Activated naive CD4-positive, alpha-beta T cell (primary cell): ENCODE measurements at regions not wholly inside any gene's neighbourhood (a gene's known extent, or its start where the extent isn't known, plus 50 kb on each side); places are given as distances from the start of the nearest gene placed in this dataset.
"Not testable (repeated sequence)": the region's sequence is repeated elsewhere in the genome, so short reads cannot be mapped to it uniquely, and the experiment has no call there.

ENCODE experiments used
- DNase-seq, 4 experiments: peaks; one replicate each; lab custom pipeline; 2025; lab: John Stamatoyannopoulos, UW

DNA sequence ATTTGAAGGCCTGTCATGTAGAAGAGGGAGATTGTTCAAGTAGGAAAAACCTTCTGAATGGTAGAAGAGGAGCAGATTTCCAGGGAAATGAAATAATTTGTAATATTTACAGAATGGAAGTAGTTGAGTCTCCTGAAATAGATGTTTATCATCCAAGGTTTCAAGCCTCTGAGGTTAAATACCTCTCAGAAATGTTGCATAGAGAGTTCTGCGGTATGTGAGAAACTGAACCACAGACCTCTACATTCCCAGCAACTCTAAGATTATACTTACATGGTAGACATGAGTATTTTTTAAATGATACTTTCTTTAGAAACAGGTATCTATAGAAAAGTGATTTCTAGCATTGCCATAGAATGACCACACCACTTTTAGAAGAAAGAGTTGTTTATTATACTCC is 379.8 kb upstream of the FANCL start:
- no peak for DNase-seq

DNA sequence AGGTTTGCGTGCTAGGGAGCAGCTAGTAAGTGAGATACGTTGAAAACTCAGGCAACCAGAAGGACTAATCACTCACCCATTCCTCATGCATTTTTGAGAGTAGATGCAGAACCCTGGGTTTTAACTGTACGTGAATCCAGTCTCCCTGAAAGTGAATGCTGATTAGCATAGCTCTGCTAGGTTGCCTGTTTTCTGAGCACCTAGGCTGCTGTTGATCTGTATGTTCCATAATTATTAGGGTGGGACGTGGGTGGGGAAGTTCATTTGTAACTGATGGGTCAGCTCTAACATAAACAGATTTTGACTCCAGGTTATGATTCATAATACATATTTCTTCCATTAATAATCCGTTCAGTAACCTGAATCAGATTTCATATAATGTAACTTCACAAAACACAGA is 379.0 kb upstream of the FANCL start:
- no peak for DNase-seq

DNA sequence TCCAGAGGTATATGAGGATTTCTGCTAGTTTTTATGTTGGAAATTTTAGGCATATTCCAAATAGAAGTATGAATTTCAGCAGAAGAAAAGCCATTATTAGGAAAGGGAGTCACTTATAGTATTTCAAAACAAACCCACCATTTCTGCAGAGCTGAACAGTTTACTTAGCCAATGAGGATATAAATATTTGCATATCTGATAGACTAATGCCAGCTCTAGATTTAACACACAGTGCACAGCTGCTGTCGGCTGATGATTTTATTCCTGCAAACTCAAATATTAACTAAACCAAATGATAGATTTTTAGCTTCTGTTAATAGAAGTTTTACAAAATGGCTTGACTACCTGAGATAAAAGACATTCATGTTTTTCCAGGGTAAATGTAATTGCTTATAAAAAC is 375.8 kb upstream of the FANCL start:
- no peak for DNase-seq

DNA sequence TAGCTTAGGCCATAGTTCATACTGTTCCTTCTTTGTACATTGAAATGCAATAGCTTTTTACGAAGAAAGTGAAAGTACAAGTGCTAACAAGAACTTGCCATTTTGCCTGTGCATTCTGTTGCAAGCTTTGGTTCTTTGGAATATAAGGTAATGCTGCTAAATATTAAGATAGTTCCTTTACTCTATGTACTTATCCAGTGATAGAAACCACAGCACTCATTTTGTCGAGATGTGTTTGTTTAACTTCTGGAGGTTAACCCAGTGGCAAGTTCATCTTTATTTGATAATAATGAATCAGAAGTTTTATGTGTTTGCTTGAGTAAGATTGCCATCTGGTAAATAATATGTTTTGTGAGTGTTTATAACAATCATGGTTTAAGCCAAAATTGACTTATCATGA is 373.1 kb upstream of the FANCL start:
- no peak for DNase-seq

DNA sequence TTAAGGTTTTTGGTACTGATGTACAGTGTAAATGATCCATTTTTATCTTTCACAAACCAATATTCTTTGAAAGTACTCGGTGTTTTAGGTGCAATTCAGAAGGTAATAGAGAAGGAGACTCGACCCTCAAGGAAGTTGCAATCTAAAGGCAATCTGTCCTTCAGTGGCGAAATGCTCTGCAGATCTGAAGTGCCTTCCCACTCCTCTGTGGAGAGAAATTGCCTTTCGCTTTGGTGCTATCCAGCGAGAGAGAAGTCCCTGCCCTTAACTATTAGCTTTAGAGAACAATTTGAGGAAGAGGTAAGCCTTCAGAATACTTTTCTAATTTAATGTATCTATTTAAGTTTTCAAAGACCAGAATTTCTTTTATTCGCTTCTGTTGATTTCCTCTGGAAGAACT is 371.8 kb upstream of the FANCL start:
- DNase-seq, result no peak

DNA sequence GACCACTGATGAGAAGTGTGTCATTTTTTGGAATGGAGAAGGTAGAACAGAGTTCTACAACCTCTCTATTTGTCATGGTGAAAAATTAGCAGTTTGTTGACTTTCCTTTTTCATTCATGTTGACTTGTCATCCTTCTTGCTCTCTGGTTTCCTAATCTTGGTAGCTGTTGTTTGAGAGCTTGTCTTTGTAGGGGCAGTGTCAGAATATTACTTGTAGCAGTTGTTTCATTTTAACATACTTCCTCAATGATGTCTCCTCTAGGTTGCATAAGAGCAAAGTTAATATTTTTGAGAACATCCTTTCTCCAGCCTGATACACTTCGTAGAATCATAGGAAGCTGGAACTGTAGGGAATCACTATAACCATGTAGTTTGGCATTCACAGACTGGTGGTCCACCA is 368.2 kb upstream of the FANCL start:
- no peak for DNase-seq

DNA sequence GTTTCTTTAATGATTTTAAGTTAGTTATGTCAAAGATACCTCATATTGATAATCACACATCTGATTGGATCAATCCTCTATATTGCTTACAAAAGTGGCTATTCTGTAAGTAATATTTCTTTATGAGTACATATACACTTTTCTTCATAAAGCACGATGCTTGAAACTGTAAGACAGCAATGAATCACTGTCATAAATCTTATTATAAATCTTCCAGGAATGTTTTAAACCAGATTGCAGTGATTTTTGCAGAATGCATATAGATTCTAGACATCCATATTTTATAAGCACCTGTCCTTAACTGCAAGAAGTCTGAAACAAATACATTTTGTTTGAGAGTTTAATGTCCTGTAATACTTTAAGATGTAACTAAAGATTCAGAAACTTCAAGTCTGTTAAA is 367.0 kb upstream of the FANCL start:
- no peak for DNase-seq

DNA sequence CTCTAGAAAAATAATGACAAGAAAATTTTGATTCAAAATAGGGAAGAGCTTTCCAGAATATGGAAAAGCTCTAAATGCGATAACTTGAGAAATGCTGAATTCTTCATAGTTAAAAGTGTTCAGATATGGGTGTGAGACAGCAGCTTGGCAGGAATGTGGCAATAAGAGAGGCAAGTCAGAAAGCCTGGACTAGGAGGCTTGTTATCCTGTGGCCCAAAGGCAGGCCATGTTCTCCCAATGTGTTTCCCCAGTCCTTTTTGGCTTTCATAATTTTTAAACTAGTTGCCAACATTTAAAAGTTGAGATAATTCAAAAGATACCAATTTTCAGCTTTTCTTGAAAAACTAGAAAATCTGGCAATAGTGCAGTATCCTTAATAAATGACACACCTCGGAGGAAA is 366.3 kb upstream of the FANCL start:
- DNase-seq, result no peak

DNA sequence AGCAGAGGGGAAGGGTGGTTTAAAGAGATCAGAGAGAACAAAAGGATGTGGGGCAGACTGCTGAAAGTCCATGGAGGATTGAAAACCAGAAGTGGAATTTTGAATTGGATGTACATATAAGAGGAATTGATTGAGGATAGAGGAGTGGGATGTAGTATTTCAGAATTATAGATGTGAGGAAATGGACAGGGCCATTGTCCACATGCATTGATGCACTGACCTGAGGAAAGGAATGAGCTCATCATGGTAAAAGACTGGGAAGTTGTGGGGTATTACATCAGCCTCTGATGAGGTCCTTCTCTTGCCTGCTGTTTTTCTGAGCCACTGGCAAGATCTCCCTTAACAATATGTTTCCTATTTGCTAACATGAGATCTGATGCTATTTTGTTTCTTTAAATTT is 365.7 kb upstream of the FANCL start:
- DNase-seq, result no peak

DNA sequence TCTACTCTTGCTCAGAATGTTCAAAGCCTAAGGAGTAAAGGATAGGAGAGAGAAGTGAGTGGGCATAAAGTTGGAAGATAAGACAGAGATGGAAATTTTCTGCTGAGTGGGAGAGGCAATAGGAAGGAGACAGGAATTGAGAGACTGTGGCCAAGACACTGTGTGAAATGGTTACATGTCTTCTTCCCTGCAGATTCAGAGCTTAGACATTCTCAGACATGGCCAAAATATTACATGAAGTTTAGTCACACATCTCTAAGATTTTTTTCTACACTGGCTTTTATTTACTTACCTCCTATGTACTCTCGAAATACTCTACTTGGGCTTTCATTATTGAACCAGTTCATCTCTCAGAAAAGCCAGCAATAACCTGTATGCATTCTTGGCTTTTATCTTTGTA is 363.0 kb upstream of the FANCL start:
- DNase-seq, result no peak

DNA sequence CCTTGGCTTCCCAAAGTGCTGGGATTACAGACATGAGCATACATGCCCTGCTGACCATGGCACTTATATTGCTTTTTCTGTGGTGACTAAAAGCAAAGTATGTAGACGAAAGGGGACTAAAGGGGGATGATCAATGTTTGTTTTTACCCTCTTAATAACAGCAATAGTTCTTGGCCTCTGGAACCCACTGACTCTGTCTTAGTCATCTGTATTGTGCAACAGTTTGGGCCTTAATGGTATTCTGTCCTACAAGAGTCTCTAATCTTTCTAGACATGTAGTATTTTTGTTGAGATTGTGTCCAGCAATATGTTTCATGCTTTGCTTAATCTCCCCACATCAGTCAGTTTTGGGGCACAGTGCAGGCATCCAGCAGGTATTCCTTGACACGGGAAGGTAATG is 359.9 kb upstream of the FANCL start:
- no peak for DNase-seq

DNA sequence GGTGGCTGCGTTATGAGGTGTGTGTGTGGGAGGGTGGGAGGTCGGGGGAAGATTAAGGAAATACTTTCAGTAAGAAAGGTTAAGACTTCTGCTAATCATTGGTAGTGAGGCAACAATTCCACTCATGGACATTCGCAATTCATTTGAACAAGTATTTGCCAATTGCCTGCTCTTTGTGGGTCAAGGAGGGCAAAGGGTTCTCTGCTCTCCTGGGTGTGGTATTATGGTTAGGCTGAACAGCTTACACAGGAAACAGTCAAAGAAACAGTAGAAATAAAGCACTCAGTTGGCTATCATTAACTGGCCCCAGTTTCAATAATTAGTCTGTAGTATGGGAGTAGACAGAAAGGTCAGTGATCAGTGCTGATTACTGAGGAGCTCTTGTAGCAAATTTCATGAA is 357.0 kb upstream of the FANCL start:
- DNase-seq, result no peak

DNA sequence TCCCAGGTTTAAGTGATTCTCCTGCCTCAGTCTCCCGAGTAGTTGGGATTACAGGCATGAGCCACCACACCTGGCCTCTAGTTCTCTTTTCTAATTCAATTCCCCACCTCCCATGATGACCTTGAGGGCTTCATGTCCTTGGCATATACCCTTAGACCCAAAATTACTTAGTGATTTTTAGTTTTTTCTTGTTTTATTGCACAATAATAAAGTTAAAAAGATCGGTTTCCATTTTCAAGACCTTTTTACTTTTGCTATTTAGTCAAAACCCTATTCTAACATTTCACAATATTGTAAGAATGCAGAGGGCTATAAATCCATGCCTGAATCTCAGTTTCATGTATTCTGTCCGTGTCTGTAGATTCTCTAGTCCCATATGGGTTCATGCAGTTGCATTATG is 354.6 kb upstream of the FANCL start:
- DNase-seq, result no peak

DNA sequence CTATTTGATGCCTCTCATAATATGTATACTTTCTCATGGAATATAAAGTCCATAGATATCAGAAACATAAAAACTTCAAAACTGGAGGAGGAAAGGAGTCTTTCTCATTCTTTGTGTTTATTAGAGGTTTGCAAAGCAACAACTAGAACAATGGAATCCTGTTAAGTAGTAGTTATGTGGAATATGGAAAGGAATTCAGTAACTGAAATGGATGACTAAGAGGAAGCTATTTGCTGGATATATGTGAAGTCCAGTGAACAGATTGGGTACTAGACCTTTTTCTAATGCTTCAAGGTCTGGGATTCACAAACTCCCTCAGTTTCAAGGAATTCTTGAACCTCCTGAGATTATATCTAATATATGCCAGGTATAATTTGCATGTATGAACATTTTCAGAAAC is 353.6 kb upstream of the FANCL start:
- DNase-seq, result no peak

DNA sequence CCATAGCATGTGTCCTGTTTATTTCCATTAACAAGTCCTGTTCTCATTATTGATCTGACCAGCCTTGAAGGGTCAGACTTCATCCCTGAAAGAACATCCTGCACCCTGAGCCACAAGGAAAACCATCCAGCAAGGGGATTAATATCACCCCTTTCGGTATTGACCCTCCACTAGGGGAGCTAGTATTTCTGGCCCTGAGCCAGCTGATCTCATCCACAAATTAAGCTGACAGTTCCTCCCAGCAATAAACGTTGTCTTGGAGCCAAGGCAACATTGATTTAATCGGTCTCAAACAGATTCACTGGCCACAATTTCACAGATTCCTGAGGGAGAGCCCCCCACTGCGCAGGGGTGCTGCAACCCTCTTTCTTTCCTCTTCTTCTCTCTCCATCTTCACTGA is 353.1 kb upstream of the FANCL start:
- DNase-seq, result no peak

DNA sequence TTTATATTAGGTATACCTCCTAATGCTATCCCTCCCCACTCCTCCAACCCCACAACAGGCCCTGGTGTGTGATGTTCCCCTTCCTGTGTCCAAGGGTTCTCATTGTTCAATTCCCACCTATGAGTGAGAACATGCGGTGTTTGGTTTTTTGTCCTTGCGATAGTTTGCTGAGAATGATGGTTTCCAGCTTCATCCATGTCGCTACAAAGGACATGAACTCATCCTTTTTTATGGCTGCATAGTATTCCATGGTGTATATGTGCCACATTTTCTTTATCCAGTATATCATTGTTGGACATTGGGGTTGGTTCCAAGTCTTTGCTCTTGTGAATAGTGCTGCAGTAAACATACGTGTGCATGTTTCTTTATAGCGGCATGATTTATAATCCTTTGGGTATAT is 345.1 kb upstream of the FANCL start:
- DNase-seq, result not testable (repeated sequence)

DNA sequence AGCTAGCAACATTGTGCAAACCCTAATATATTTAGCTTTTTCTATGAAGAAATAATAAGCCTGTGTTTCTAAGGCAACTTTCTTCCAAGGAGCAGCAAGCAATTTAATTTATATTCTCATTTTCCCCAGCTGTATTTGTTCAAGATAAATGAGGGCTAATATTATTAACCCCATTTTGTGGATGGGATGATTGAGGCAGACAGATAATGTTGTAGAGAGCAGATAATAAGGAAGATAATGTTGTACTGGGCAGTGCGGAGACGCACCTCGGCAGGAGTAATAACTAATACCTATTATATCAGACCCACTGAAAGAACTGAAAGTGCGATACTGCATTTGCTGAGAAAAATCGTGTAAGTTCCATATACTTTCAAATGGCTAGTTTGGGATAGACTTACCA is 344.1 kb upstream of the FANCL start:
- no peak for DNase-seq

DNA sequence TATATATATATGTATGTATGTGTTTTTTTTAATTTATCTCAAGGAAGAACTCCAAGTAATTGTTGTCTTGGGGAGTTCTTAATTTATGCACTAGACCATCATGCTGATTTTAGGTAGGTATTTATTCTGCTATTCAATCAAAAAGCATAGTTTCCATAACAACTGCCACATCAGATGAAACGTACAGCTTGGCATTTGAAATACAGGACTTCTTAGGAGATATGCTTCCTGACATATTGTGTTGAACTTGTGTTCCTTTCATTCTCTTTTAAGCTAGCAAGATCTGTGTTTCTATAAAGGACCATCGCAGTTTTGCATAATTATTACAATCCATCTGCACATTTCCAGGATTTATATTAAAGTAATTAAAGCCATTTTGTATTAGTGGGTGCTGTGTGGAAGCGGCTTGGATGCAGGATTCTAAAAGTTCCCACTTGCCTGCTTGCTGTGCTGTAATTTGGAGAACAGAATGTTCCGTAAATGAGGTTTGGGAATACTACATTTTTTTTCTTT is 343.5 kb upstream of the FANCL start:
- no peak for DNase-seq

DNA sequence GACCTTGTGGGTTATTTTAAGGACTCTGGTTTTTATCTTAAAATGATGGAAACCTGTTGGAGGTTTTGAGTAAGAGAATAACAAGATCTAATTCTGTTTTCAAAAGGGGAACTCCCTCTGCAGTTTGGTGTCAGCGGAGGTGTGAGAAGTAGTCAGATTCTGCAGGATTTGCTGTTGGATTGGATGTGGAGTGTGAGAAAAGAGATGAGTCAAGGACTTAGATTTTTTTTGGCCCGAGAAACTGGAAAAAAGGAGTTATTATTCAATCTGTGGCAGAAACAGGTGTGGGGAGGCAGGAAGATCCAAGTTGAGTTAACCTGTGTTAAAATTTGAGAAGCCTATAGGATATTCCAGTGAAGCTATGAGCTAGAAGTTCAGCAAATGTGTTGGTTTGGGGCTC is 337.2 kb upstream of the FANCL start:
- DNase-seq, result no peak

DNA sequence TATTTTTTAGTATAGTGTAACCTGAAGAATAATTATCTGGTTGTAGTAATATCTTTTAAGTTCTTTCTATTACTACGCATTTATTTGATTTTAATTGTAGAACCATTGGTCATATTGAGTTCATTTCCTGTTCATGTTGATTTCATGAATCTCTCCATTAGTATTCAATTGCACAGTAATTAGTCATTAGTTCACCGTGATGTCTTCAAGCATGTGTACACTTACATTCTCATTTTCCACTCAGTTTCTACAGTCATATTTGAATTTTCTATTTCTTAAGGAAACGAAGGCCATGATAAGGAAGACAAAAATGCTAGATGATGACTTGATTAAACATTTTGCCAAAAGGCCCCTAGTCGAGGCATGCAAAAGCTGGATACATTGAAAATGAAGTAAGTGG is 333.7 kb upstream of the FANCL start:
- DNase-seq, result no peak

DNA sequence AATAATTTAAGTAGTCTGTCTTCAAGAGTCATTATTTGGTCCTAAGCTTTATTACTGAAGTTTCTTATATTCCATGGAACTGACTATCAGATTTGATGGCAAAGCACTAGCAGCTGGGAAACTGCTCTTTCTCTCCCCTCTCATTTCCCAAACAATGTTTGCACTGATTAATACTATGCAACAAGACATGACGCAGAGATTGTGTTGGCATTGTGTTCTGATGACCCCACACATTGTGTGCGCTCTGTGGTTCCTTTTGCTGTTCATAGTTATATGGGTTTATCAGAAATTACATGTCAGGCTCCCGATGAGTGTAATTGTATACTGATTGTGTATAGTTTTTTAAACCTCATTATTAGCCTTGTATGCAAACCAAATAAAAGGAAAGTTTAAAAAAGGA is 331.6 kb upstream of the FANCL start:
- DNase-seq, result no peak

DNA sequence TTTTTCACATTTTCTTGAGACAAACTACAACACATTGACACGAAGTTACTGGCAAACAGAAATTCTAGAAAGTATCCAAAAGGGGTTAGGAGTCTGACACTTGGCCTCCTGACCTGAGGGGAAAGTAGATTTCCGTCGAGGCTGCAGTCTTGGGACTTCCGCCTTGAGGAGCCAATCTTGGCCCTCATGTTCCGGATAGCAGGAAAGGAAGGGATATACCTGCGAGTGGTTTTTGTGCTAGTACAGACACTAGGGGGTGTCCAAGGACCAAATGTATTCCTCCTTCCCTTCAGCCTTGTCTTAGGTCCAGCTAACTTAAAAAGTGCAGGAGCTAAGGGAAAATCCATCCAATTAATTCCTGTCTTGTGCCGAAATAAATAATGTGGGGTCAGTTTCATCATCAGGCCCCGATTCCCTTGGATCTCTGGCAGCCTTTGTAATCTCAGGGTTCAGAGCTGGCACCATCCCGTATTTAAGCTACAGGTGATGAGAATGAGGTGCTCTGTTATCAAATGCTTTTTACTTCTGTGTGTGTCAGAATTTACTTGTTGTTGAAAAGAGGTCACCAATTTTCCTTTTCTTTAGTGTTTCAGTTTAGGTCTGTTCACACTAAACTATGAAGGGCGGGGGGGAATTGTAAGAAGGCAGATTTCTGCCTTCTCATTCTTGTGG is 330.2 kb upstream of the FANCL start:
- DNase-seq, result no peak

DNA sequence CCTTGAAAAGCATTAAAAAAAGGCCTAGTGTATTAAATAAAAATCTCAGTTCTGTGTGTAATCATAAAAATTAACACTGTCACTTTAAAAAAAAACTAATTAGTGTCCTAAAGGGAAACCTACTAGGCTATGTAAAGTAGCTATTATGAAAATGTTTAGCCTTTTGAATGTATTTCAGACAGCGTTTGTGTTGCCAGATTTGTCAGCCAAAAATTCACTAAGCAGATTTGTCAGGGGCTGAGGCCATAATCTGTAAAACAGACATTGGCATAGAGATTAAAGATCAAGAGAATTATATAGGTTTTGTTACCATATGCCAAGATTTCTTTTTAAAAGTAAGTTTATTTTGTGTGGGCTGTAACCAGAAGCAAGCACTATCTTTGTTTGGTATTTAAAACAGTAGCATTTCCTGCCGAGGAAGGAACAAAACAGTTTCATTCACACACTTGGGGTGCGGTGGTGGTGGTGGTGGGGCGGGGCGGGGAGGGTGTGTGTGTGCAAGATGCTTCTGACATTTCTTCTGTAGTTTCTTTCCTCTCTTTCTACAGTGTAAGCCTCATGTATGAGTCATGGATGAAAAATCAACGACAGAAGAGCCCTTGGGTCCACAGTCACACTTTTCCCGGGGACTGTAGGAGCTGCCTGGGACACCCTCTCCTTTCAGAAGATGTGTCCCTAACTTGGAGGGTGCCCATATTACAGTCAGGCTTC is 328.5 kb upstream of the FANCL start:
- no peak for DNase-seq

DNA sequence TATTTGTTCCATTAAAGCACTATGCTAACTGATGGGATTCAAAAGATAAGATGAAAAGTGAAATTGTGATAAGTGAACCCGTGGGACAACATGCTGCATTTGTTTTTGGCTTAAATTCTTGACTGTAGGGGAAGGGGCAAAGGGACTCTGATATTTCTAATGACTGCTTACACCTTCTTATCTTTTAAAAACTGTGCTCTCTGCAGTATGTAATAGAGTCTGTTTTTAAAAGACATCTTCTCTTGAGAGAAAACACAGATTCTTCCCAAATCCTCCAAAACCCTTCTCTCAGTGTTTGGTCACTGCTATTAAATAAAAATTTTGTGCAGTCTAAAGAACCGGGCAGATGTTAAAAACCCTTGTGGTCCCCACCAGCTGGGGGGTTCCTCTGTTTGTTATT is 327.8 kb upstream of the FANCL start:
- DNase-seq, result no peak
